CD14-positive monocyte (primary cell): ENCODE measurements at regions not wholly inside any gene's neighbourhood (a gene's known extent, or its start where the extent isn't known, plus 50 kb on each side); places are given as distances from the start of the nearest gene placed in this dataset.

ENCODE experiments used
- DNase-seq, 3 donors: peaks; one replicate each; pipeline ENCODE4 v3.0.0-alpha.2; 2011 to 2022
- H2AFZ ChIP-seq: 2 replicates; pipeline ENCODE4 v1.6.0; 2012; ENCODE audit warnings: mild to moderate bottlenecking, low read depth, low read length, inconsistent platforms; ENCODE audit not compliant: insufficient read depth, poor library complexity, severe bottlenecking
- H3K27ac ChIP-seq, 2 donors: 1 replicate in 1 of 2; 2 replicates in 1 of 2; pipeline ENCODE4 v1.5.1; 2012 to 2013; ENCODE audit warnings: low read length in 2 of 2, control low read depth in 1 of 2, inconsistent platforms in 1 of 2, low read depth in 1 of 2, mild to moderate bottlenecking in 1 of 2
- H3K27me3 ChIP-seq, 2 donors: one replicate each; pipeline versions ENCODE4 v1.6.0 to v1.6.1; 2011 to 2013; ENCODE audit warnings: low read length in 2 of 2; ENCODE audit not compliant: control insufficient read depth in 2 of 2, insufficient read depth in 2 of 2
- H3K36me3 ChIP-seq, 2 donors: replicated peaks in 1 of 2; 1 replicate in 1 of 2; 2 replicates in 1 of 2; pipeline versions ENCODE4 v1.5.1 to v1.6.1; 2012 to 2013; ENCODE audit warnings: low read length in 2 of 2, control low read depth in 1 of 2, inconsistent platforms in 1 of 2, mild to moderate bottlenecking in 1 of 2; ENCODE audit not compliant: insufficient read depth in 2 of 2, control insufficient read depth in 1 of 2
- H3K4me1 ChIP-seq, 2 donors: 1 replicate in 1 of 2; 2 replicates in 1 of 2; pipeline versions ENCODE4 v1.5.1 to v1.6.1; 2012 to 2013; ENCODE audit warnings: low read length in 2 of 2, control low read depth in 1 of 2, inconsistent platforms in 1 of 2, mild to moderate bottlenecking in 1 of 2, moderate library complexity in 1 of 2; ENCODE audit not compliant: insufficient read depth in 2 of 2, control insufficient read depth in 1 of 2
- H3K4me2 ChIP-seq: replicated peaks from 2 replicates; pipeline ENCODE3; 2012; ENCODE audit warnings: low read length, moderate library complexity, mild to moderate bottlenecking; ENCODE audit not compliant: poor library complexity, severe bottlenecking; ENCODE audit errors: extremely low read depth
- H3K4me3 ChIP-seq, 3 experiments: fragments of 200-600 bp in 1 of 3; sonication (generic) in 1 of 3; replicated peaks in 1 of 3; 1 replicate in 2 of 3; 2 replicates in 1 of 3; pipeline ENCODE4 v1.5.1; 2011 to 2013; ENCODE audit warnings: low read length in 3 of 3, mild to moderate bottlenecking in 3 of 3, control low read depth in 2 of 3, low read depth in 2 of 3, inconsistent platforms in 1 of 3, moderate library complexity in 1 of 3
- H3K79me2 ChIP-seq: 2 replicates; pipeline ENCODE4 v1.6.0; 2012; ENCODE audit warnings: mild to moderate bottlenecking, control low read depth, inconsistent platforms, low read length, moderate library complexity; ENCODE audit not compliant: insufficient read depth
- H3K9ac ChIP-seq: 2 replicates; pipeline ENCODE4 v1.6.0; 2017; ENCODE audit warnings: low read length, mild to moderate bottlenecking; ENCODE audit not compliant: insufficient read depth, poor library complexity, severe bottlenecking
- H3K9me3 ChIP-seq, 2 donors: replicated peaks in 1 of 2; 1 replicate in 1 of 2; 2 replicates in 1 of 2; pipeline versions ENCODE4 v1.5.1 to v1.6.1; 2012 to 2013; ENCODE audit warnings: low read length in 2 of 2, control low read depth in 1 of 2; ENCODE audit not compliant: control insufficient read depth in 1 of 2, insufficient read depth in 1 of 2
- H4K20me1 ChIP-seq: 2 replicates; pipeline ENCODE4 v1.6.0; 2012; ENCODE audit warnings: mild to moderate bottlenecking, low read length, control low read depth, moderate library complexity; ENCODE audit not compliant: insufficient read depth
- H3K27ac Mint-ChIP-seq, 7 donors: one replicate each; pipeline ENCODE4 v1.8.0; 2020; ENCODE audit warnings: mild to moderate bottlenecking in 7 of 7, mixed read lengths in 7 of 7, moderate library complexity in 6 of 7, inconsistent platforms in 2 of 7
- H3K27me3 Mint-ChIP-seq, 3 donors: one replicate each; pipeline ENCODE4 v1.8.0; 2021 to 2022; ENCODE audit warnings: low read depth in 3 of 3, mild to moderate bottlenecking in 3 of 3, mixed read lengths in 3 of 3, moderate library complexity in 3 of 3, inconsistent platforms in 1 of 3
- H3K36me3 Mint-ChIP-seq, 2 donors: one replicate each; pipeline ENCODE4 v1.8.0; 2020; ENCODE audit warnings: mixed read lengths in 2 of 2, inconsistent platforms in 1 of 2, mild to moderate bottlenecking in 1 of 2
- H3K4me1 Mint-ChIP-seq: one replicate; pipeline ENCODE4 v1.8.0; 2020; ENCODE audit warnings: mild to moderate bottlenecking, mixed read lengths
- H3K4me3 Mint-ChIP-seq, 2 donors: one replicate each; pipeline ENCODE4 v1.8.0; 2020; ENCODE audit warnings: mild to moderate bottlenecking in 2 of 2, mixed read lengths in 2 of 2, moderate library complexity in 1 of 2
- H3K9me3 Mint-ChIP-seq, 7 donors: one replicate each; pipeline ENCODE4 v1.8.0; 2020 to 2022; ENCODE audit warnings: mixed read lengths in 7 of 7, mild to moderate bottlenecking in 6 of 7, moderate library complexity in 6 of 7, inconsistent platforms in 2 of 7
- WGBS: methylation state at CpG from one replicate; pipeline ENCODE4 v1.1.5; 2013; ENCODE audit warnings: missing lambda C conversion rate; ENCODE audit not compliant: insufficient coverage; 5-methylcytosine and 5-hydroxymethylcytosine counted together
- intact Hi-C, 2 donors: fragments of 100-400 bp; cut with micrococcal nuclease; formaldehyde crosslinking; loops; one replicate each; pipeline versions ENCODE4 v1.15.0 to v1.15.1; 2023
- TF ChIP-seq, protein P1 (sequence below): fragments of 200-600 bp; IDR thresholded peaks from one replicate; pipeline ENCODE4 v1.8.0; 2022; ENCODE audit warnings: antibody characterized with exemption, mild to moderate bottlenecking

GRCh38 chr18:30748541-30748940 lies 294.0 kb downstream of the DSC3 start:
- Histone ChIP-seq H3K4me3 (no peak overlapping the region), H3K36me3 (no peaks in the 10 kb centered on the region), H3K79me2 (no peaks in the 10 kb centered on the region), H3K4me2 (no peak overlapping the region), H3K27ac (no peak overlapping the region), H4K20me1 (no peaks in the 10 kb centered on the region), H2AFZ (no peak overlapping the region), H3K9ac (no peak overlapping the region), H3K27me3 (no peaks in the 10 kb centered on the region), H3K9me3 (peaks cover 6 to 7% of the 10 kb centered on the region in 2 donors), H3K4me1 (no peaks in the 10 kb centered on the region)
- TF ChIP-seq, protein P1, sequence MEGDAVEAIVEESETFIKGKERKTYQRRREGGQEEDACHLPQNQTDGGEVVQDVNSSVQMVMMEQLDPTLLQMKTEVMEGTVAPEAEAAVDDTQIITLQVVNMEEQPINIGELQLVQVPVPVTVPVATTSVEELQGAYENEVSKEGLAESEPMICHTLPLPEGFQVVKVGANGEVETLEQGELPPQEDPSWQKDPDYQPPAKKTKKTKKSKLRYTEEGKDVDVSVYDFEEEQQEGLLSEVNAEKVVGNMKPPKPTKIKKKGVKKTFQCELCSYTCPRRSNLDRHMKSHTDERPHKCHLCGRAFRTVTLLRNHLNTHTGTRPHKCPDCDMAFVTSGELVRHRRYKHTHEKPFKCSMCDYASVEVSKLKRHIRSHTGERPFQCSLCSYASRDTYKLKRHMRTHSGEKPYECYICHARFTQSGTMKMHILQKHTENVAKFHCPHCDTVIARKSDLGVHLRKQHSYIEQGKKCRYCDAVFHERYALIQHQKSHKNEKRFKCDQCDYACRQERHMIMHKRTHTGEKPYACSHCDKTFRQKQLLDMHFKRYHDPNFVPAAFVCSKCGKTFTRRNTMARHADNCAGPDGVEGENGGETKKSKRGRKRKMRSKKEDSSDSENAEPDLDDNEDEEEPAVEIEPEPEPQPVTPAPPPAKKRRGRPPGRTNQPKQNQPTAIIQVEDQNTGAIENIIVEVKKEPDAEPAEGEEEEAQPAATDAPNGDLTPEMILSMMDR, result no peak
- Mint-ChIP-seq H3K27me3 (no peaks in the 10 kb centered on the region), H3K4me1 (no peaks in the 10 kb centered on the region), H3K4me3 (no peak overlapping the region), H3K27ac (no peak overlapping the region), H3K9me3 (peaks cover 0 to 7% (median 4%) of the 10 kb centered on the region in 7 donors), H3K36me3 (no peaks in the 10 kb centered on the region)
- no peak for DNase-seq
- no CpG with 5 or more reads among the region's 5 CpGs for WGBS
- intact Hi-C loops, result no loop called here

DNA sequence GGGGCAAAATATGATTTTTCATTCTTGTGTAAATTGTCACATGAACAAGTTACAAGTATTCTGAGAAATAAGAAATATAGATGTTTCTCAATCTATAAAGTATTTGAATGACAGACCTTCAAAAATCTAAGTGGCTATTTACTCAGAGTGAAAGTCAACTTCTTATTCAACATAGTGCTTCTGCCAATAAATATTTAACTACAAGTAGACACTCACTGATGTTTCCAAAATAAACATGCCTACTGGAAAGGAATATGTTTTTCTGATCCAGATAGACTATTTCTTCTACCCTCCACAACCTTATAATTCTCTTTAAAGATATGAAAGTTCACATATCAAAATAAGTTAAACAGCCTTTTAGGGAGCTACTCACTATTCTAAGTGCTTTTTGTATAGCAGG lies 296.3 kb downstream of the DSC3 start:
- no peak overlapping the region for H3K27ac Mint-ChIP-seq
- no peak overlapping the region for H3K4me3 ChIP-seq
- H3K4me3 Mint-ChIP-seq, result no peak overlapping the region
- H3K27me3 Mint-ChIP-seq, result no peaks in the 10 kb centered on the region
- no peaks in the 10 kb centered on the region for H3K79me2 ChIP-seq
- H3K36me3 ChIP-seq, result no peaks in the 10 kb centered on the region
- no peak overlapping the region for H3K9ac ChIP-seq
- H3K36me3 Mint-ChIP-seq, result no peaks in the 10 kb centered on the region
- no peaks in the 10 kb centered on the region for H3K9me3 ChIP-seq
- H3K4me1 ChIP-seq, result no peaks in the 10 kb centered on the region
- H3K9me3 Mint-ChIP-seq, result peaks cover 0 to 5% (median 2%) of the 10 kb centered on the region in 7 donors
- no peak overlapping the region for H2AFZ ChIP-seq
- no peaks in the 10 kb centered on the region for H3K4me1 Mint-ChIP-seq
- H4K20me1 ChIP-seq, result no peaks in the 10 kb centered on the region
- H3K4me2 ChIP-seq, result no peak overlapping the region
- no peak overlapping the region for H3K27ac ChIP-seq
- TF ChIP-seq, protein P1, result no peak
- no peak for DNase-seq
- no peaks in the 10 kb centered on the region for H3K27me3 ChIP-seq
- intact Hi-C loops, result no loop called here
